SIG-M5 treated with dmso at 0.1 percent for 504 hours (cell line): ENCODE measurements at regions not wholly inside any gene's neighbourhood (a gene's known extent, or its start where the extent isn't known, plus 50 kb on each side); places are given as distances from the start of the nearest gene placed in this dataset.
A peak's percentile ranks its signal among the peaks of the same experiment; 100 is the strongest.
"Not testable (repeated sequence)": the region's sequence is repeated elsewhere in the genome, so short reads cannot be mapped to it uniquely, and the experiment has no call there.

ENCODE experiments used
- DNase-seq: peaks from one replicate; lab custom pipeline; 2025; ENCODE audit not compliant: unreplicated experiment; lab: John Stamatoyannopoulos, UW

DNA sequence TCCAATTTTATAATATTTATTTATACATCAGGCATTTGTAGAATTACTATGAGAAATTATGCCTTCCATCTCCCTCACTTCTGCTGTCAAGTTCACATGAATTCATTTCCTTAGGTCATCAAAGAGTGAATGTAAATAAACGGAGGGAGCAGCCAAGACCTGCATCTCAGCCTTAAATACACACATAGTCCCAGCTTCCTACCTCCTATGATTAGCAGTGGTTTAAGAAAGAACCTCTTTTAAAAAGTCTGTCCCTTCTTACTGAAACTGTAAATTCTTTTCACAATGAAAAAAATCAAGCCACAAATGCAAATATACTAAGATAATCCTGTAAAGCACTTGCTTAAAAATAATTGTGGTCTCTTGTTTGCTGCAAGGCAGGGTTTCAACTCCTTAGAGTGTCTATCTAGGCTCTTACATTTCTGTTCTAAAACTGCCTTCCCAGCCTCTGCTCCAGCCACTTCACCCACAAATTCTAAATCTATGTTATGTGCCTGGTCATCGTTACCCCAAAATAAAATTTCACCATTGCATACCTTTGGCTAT is 532.7 kb upstream of the FSHR start:
- DNase-seq = no peak

DNA sequence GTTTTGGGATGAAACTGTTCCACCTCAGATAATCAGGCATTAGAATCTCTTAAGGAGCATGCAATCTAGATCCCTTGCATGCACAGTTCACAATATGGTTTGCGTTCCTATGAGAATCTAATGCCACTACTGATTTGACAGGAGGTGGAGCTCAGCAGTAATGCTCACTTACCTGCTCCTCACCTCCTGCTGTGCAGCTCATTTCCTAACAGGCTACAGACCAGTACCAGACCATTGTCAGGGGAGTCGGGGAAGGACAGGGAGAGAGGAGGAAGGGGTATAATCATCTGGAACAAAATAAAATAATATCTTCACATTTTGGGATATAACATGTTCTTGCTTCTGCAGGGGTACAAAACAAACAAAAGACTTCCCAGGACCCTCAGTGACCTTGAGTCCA is 532.0 kb upstream of the FSHR start:
- DNase-seq = no peak

DNA sequence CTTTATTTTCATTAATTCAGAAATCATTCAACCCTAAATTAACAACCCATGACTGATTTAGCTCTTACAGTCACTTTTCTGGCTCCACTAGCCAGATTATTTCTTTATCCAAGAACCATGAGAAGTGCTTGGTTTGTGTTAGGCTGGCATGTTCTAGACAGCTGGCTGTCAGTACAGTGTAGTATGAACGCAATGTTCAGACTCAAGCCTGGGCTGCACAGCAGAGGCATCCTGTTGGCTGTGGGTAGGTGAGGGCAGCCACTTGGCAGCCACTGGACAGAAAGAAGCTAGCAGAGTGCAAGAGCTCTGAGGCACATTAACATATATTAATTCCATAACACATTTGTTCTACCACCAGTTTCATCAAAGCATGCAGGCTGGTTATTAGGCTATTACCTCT is 522.9 kb upstream of the FSHR start:
- DNase-seq = no peak

DNA sequence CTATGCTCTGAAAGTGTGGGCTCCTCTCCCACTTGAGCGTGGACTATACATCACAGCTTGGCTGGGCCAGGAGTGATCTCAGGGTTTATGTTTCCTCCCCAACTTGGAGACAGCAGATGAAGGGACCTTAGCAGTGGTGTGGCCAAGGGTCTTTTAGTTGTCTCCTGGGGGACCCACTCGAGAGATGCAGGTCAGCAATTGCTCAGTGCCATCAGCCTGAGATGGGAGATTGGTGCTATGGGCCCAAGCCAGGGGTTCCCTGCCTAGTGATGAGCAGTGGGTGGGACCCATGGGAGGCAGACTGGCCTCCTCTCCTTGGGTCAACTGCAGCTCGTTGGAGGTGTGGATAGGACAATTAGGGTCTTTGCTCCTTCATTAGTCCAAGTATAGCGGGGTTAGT is 510.5 kb upstream of the FSHR start:
- no peak for DNase-seq

DNA sequence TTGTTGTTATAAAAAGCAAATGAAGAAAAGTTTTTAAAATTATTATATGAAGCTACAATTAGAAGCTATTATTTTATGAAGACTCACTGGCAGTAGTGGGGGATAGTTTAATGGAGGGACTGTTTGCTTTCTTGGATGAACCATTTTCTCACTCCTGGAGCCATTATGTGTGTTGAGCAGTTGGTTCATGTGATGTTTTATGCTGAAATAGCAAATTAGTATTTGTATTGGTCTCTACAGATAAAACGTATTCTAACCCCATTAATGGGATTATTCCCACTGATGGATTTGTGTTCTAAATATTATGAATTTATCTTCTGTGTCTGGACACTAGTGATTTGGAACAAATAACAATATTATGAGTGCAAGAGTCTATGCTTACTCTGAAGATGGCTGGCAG is 507.5 kb upstream of the FSHR start:
- DNase-seq = no peak

DNA sequence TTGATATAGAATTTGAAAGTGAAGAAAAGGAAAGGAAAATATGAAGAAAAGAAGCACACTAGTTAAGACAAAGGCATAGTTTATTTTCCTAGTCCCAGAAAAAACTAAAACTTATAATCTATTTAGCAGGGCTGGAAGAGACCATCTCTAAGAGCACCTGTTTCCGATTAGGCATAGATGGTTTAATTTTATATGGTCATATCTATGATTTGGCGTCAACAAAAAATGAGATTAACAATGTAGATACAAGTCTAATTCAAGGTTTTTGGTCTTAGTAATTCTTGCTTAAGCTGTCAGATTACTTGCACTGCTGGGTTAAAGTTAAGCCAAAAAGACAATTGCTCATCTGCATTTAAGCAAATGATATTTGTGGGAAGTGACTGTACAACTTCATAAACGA is 502.5 kb upstream of the FSHR start:
- no peak for DNase-seq

DNA sequence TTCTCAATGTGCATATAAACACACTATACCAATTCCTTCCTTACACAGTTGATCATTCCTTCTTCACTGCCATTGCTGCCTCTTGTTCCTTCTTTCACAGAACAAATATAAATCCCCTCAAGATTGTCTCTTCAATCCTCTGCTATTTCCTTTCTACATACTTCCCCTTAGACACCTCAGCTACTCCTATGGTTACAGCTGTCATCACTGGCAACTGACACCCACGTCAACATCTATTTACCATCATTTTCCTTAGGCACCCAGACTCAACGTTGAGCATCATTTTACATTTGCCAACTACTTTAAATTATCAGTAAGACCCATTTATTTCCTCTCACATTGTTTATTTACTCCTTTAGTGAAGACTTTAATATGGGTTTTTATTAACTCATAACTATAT is 488.8 kb upstream of the FSHR start:
- DNase-seq = no peak

DNA sequence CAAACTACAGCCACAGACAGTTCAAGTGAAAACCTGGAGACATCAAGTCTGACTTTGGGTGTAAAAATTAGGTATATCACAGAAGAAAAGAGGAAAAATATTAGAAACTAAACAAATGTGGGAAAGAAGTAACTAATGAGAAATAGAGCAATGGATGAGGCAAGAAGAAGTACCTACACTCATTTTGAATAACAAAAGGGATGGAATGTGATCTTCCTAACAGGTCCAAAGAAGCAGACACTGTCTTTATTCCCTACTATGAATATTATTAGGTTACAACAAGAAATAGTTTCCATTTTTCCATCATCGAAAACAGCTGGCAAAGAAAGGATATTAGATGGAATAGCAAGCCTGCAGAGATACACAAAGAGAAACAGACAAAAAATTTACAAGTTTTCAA is 486.3 kb upstream of the FSHR start:
- DNase-seq = no peak

DNA sequence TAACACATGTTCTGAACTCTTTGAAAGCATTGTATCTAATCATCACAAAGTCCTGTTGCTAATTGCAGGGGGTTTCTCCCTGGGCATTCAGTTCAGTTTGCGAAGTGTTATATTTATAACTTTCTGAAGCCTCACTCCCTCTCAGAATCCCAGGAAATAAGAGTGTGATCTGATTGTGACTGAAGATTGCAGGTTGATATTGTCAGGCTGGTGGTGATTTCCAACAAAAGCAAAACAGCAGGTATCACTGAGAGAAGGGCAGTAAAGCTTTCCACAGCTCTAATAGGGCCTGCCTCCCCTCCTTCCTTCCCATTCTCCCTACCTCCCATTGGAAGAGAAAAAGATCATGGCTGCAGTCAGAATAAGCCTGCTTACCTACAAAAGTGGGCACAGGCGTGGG is 466.7 kb upstream of the FSHR start:
- no peak for DNase-seq

DNA sequence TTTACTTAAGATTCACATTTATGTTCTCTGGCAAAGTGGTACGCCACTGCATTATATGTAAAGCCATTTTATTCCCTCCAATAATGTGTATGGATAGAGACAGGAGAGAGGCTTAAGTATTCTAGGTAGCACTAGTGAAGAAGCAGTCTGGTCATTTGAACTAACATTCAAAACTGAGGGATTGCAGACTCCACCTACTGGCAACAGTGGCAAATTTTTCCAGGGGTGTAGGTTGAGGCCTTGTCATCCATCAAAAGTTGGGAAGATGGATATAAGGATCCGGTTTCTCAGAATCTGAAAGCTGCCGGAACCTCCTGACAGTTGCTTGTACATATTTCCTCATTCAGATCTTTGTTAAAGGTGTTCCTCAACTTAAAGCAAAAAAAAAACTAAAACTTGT is 465.5 kb upstream of the FSHR start:
- peak; percentile 11 for DNase-seq

DNA sequence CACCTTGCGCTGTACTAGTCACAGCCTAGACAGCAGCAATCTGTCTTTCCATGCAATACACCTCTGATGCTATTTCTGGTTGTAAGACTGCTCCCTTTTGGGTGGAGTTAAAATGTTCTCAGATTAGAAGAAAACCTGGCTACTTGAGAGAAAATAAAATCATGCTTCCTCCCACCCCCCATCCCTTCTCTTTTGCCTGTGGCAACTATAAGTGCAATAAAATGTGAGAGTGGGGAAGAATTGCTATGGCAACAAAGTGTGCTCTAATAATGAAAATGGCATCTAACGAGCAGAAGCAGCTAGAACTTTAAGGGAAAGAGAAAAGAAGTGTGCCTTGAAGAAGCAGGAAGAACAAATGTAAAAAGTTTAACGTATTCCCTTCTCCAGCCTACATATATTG is 464.2 kb upstream of the FSHR start:
- DNase-seq = no peak

DNA sequence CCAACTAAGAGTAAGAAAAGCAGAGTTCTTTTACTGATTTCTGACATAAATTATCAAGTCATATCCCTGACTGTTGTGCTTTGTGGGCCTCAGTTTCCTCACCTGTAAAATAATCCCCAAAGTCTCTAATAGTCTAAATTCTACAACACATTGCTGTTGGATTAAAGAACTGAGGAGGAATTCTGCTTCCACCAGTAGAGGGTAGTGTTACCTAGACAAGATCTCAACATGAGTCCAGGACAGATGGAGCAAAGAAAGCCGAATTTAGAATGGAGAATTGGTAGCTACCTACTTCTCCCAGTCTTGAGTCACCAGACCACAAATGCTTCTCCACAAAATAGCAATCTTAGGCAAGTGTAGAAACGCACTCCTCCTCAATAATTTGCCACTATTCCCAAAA is 462.5 kb upstream of the FSHR start:
- peak; percentile 57 for DNase-seq

DNA sequence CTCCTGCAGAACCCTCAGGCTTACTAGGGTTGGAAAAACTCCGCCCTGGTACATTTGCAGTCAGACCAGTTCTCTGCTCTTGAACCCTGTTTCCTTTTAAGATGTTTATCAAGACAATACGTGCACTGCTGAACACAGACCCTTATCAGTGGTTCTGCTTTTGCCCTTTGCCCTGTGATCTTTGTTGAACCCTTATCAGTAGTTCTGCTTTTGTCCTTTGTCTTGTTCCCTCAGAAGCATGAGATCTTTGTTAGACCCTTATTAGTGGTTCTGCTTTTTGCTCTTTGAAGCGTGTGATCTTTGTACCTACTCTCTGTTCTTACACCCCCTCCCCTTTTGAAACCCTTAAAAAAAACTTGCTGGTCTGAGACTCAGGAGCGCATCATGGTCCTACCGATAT is 457.5 kb upstream of the FSHR start:
- not testable (repeated sequence) for DNase-seq

DNA sequence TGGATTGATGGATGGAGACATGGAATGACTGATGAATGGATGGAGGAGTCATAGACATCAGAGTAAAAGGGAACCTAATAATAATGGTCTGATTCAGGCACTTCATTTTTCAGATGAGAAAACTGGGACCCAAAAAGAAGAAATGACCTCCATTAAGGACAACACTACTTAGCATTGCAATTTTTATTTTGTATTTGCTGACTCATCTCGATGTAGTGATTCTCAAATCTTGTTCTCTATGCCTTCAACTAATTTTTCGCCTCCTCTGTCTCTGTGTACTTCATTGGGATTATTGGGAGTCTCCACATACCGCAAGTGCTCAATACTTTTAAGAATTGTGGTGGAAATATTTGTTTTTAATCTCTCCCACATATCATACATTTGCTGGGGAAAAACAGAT is 446.2 kb upstream of the FSHR start:
- DNase-seq = no peak

DNA sequence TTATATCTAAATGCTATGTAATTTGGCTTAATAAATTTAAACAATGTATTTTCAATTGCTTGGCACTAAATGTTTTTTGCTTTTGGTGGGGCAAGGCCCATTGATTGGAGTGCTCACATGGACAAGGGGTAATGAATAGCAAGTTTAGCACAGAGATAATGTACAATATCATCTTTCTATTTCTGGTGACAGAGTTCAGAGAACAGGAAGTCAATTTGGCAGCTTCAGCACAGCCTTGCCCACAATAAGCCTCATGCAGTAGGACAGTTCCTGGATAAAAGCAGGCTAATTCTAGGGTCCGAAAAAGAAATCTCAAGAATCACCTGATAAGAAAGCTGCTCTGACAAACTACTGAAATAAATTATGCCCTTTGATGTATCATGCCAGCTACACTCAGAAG is 443.9 kb upstream of the FSHR start:
- no peak for DNase-seq

DNA sequence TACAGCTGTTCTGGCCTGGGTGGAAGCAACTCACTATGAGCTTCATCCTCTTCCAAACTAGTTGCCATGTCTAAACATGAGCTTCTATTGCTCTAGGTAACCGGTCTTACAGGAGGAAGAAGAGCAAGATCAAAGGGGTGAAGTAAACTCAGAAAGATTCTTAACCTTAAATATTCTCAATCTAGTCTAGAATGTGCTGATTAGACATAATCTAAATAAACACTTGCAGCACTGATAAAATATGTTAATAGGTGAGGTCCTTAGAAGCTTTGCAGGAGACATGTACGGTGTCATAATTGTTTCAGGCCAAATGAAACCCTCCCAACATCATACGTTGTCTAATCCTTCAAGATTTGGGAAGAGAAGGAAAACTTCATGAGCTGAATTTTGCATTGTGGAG is 431.6 kb upstream of the FSHR start:
- no peak for DNase-seq

DNA sequence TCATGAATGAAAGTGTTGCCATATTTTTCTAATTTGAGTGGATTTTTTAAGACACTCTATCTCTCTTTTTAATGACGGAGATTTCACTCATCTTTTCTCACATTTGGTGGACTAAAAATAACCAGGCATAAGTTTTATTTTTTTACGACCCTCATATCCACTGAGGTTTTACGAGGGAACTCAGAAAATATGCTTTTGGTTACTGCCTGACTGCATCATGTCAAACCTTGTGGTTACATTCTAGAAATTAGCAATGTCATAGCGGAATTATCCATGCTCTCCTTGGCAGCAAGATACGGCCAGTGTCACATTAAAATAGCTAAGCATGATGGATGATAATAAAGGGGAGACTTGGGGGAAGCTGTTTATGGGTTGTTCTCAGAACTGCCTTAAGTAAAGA is 428.6 kb upstream of the FSHR start:
- no peak for DNase-seq

DNA sequence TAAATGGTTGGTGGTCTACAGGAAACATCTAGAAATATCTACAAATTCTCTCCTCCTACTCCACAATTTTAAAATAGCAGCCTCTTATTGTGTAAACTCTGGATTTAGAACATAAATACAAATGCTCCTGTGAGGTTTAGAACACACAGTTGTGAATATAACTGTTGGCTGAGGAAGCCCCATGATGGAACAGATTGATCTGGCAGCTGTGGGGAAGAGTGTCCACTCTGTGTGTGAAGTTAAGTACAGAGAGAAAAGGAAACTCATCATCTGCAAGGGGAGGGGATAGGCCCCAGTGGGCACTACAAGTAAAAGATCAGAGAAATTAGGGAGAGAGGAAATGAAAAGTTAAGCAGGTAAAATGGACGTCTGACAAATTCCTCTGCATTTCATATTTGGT is 422.7 kb upstream of the FSHR start:
- DNase-seq = no peak

DNA sequence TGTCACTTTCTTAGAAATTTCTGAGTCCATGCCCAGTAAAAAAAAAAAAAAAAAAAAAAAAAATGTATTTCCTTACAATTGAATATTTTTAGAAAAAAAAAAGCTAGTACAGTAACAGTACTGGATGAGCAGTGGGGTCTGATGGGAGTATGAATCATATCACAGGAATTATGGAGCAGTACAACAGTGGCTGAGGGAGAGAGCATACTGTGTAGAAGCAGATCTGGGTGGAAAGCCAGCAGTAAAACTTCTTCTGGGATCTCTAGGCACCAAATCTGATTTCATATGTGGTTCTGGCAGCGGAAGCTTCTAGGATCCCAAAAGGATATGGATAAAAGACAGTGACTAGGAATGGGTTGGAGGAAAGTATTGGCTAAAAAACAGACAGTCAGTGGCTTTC is 414.9 kb upstream of the FSHR start:
- DNase-seq = no peak

DNA sequence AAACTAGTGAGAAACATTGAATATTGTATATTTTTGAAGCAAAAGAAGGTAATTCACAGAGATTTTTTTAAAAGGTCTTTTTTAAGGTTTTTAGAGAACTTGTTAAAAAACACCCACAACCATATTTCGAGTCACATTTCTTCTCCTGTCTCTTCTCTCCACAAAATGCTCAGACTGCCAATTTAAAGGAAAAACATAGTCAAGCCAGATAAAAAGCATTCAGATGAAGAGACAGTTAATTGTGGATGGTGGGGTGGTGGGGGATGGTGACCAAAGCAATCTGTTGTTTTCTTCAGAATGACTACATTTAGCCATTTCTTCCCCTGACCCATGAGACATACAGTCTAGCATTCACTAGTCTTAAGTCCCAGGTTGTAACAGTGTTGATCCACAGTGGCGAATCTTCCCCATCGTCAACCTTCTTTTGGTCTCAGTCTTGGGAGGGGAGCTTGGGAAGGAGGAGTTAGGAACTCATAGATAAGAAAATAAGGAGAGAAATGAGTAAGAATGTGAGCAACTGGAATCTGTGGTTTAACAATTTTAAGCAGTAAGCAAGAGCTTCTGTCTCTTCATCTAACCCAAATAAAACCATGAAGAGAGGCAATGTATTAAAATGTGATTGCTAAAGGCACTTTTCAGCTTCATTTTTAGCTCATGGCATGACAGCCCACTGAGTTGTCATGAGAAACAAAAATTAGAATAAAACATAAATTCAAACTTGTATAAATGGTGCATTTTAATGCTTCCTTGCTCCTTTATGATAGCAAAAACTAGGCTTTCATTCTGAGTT is 413.7 kb upstream of the FSHR start:
- DNase-seq = no peak

DNA sequence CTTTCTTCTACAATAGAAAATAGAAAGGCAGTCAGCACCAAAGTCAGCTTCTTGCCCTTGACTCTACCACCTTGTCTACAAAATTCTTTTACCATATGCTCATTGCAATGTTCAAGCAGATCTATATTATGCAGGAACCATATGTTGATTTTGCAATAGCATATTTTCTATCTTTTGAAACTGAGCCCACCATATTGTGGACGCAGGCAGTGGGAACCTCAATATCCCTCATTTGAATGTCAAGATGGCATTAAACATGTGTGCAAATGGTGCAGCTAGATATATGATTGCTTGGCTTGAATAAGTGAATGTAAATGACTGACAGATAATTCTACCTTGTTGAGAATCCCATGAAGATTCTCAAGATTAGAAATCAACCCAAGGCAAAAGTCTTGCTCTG is 412.7 kb upstream of the FSHR start:
- DNase-seq = no peak

DNA sequence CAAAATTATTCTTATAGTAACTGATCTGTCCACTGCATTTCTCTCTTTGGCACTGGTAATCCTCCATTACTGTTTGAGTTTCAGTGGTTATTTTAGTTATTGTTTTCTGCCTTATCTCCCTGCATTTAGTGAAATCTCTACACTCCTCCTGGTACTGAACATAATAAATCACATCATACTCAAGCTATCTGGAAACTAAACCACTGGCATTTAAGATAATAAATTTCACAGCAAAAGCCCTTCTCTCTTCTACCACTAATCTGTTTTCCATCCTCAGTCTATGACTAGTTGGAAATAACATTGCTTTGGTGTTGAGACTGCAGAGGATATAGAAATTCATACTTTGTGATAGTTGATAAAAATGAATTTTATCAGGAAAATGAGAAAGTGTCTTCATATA is 399.3 kb upstream of the FSHR start:
- no peak for DNase-seq

DNA sequence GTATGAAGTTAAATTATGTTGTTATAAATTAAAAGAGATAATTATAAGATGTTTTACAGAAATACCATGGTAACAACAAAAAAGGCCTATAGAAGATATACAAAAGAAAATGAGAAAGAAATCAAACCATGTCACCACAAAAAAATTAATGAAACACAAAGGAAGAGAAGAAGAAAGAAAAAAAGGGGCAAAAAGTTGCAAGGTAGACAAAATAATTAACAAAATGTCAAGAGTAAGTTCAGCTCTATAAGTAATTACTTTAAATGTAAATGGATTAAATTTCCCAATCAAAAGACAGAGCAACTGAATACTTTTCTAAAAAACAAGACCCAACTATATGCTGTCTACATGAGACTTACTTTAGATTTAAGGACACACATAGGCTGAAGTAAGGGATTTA is 378.4 kb upstream of the FSHR start:
- no peak for DNase-seq
